IMR-90 (cell line): ENCODE measurements at regions not wholly inside any gene's neighbourhood (a gene's known extent, or its start where the extent isn't known, plus 50 kb on each side); places are given as distances from the start of the nearest gene placed in this dataset.

Experiments
- ATAC-seq: fragments of 200-7000 bp; cut with Tn5 transposase; 2 replicates; pipeline ENCODE4 v1.9.1; 2020; ENCODE audit warnings: low read depth, mild to moderate bottlenecking, moderate library complexity
- BruUV-seq: library from RNA; stranded (reverse); fragments of 400-500 nt; replicated peaks from 2 replicates; lab custom pipeline; 2021; lab: Mats Ljungman, UMichigan
- CTCF ChIA-PET: fragments of 300-600 bp; formaldehyde crosslinking; extraction: SDS; loops from one replicate; lab custom pipeline; 2021; ENCODE audit warnings: antibody characterized with exemption; lab: Yijun Ruan, JAX
- POLR2A ChIA-PET: fragments of 300-600 bp; sonication (Branson Sonifier 250); formaldehyde crosslinking; loops from one replicate; lab custom pipeline; 2022; ENCODE audit warnings: antibody characterized with exemption; ENCODE audit not compliant: unreplicated experiment; lab: Charles Lee
- DNase-seq: peaks from one replicate; pipeline ENCODE4 v3.0.0; 2013
- H2AFZ ChIP-seq: replicated peaks from 2 replicates; pipeline ENCODE3; 2013; ENCODE audit warnings: low read length, mild to moderate bottlenecking; ENCODE audit not compliant: poor library complexity
- H2AK5ac ChIP-seq: 2 replicates; pipeline ENCODE4 v1.6.1; 2013; ENCODE audit warnings: low read depth, low read length, inconsistent platforms
- H2AK9ac ChIP-seq: replicated peaks from 2 replicates; pipeline ENCODE3; 2013; ENCODE audit warnings: mild to moderate bottlenecking, low read depth, low read length, moderate library complexity; ENCODE audit not compliant: poor library complexity
- H2BK120ac ChIP-seq: 2 replicates; pipeline ENCODE4 v1.6.1; 2013; ENCODE audit warnings: low read depth, low read length, inconsistent platforms
- H2BK15ac ChIP-seq: 3 replicates; pipeline ENCODE4 v1.6.1; 2013; ENCODE audit warnings: low read depth, low read length, inconsistent platforms
- H2BK20ac ChIP-seq: 2 replicates; pipeline ENCODE4 v1.6.1; 2013; ENCODE audit warnings: low read depth, mild to moderate bottlenecking, inconsistent platforms, low read length, moderate library complexity
- H2BK5ac ChIP-seq: 2 replicates; pipeline ENCODE4 v1.6.1; 2013; ENCODE audit warnings: mild to moderate bottlenecking, low read depth, low read length, inconsistent platforms; ENCODE audit not compliant: poor library complexity, severe bottlenecking
- H3K14ac ChIP-seq: replicated peaks from 2 replicates; pipeline ENCODE4 v1.6.1; 2013; ENCODE audit warnings: low read depth, low read length, inconsistent platforms
- H3K18ac ChIP-seq: 2 replicates; pipeline ENCODE4 v1.6.1; 2013; ENCODE audit warnings: low read depth, low read length, control low read depth
- H3K23ac ChIP-seq: 2 replicates; pipeline ENCODE4 v1.6.1; 2013; ENCODE audit warnings: low read depth, low read length, inconsistent platforms
- H3K27ac ChIP-seq: 2 replicates; pipeline ENCODE4 v1.5.1; 2013; ENCODE audit warnings: mild to moderate bottlenecking, control low read depth, low read length; ENCODE audit not compliant: insufficient read depth
- H3K27me3 ChIP-seq: 2 replicates; pipeline ENCODE4 v1.6.1; 2013; ENCODE audit warnings: low read length; ENCODE audit not compliant: control insufficient read depth, insufficient read depth
- H3K36me3 ChIP-seq: 2 replicates; pipeline ENCODE4 v1.6.1; 2013; ENCODE audit warnings: low read length, mixed read lengths; ENCODE audit not compliant: control insufficient read depth, insufficient read depth
- H3K4ac ChIP-seq: 2 replicates; pipeline ENCODE4 v1.6.1; 2013; ENCODE audit warnings: low read depth, low read length, inconsistent platforms
- H3K4me1 ChIP-seq: 2 replicates; pipeline ENCODE4 v1.6.1; 2013; ENCODE audit warnings: low read length, mixed read lengths; ENCODE audit not compliant: control insufficient read depth, insufficient read depth
- H3K4me2 ChIP-seq: 2 replicates; pipeline ENCODE4 v1.6.1; 2013; ENCODE audit warnings: low read depth, mild to moderate bottlenecking, control low read depth, low read length, moderate library complexity
- H3K4me3 ChIP-seq: 2 replicates; pipeline ENCODE4 v1.5.1; 2013; ENCODE audit warnings: low read depth, mild to moderate bottlenecking, control low read depth, low read length, moderate library complexity; ENCODE audit not compliant: insufficient read depth
- H3K56ac ChIP-seq: 2 replicates; pipeline ENCODE4 v1.6.1; 2013; ENCODE audit warnings: low read length, inconsistent platforms; ENCODE audit not compliant: insufficient read depth; ENCODE audit errors: extremely low read depth
- H3K79me1 ChIP-seq, 2 experiments: 2 replicates each; pipeline ENCODE4 v1.6.1; 2013; ENCODE audit warnings: low read length in 2 of 2, inconsistent platforms in 1 of 2, low read depth in 1 of 2
- H3K9ac ChIP-seq: 2 replicates; pipeline ENCODE4 v1.6.1; 2013; ENCODE audit warnings: low read depth, low read length, control low read depth
- H3K9me1 ChIP-seq: 2 replicates; pipeline ENCODE4 v1.6.1; 2013; ENCODE audit warnings: low read length, inconsistent platforms; ENCODE audit not compliant: insufficient read depth
- H3K9me3 ChIP-seq: 2 replicates; pipeline ENCODE4 v1.6.1; 2013; ENCODE audit warnings: low read length; ENCODE audit not compliant: control insufficient read depth, insufficient read depth
- H4K20me1 ChIP-seq: 2 replicates; pipeline ENCODE4 v1.6.1; 2013; ENCODE audit warnings: low read length, inconsistent platforms; ENCODE audit not compliant: insufficient read depth
- H4K5ac ChIP-seq: 2 replicates; pipeline ENCODE4 v1.6.1; 2013; ENCODE audit warnings: mild to moderate bottlenecking, low read depth, low read length, control low read depth
- H4K8ac ChIP-seq, 2 experiments: 2 replicates each; pipeline ENCODE4 v1.6.1; 2013; ENCODE audit warnings: low read depth in 2 of 2, low read length in 2 of 2, control low read depth in 1 of 2, inconsistent platforms in 1 of 2
- H4K91ac ChIP-seq: 2 replicates; pipeline ENCODE4 v1.6.1; 2013; ENCODE audit warnings: low read depth, low read length, inconsistent platforms; ENCODE audit not compliant: insufficient read depth
- BHLHE40 ChIP-seq: fragments of 150-350 bp; IDR thresholded peaks from 2 replicates; pipeline ENCODE4 v1.6.1; 2016; ENCODE audit warnings: mild to moderate bottlenecking, low read depth, low read length
- CHD1 ChIP-seq: IDR thresholded peaks from 2 replicates; pipeline ENCODE4 v1.6.1; 2012; ENCODE audit warnings: low read depth, low read length, improper control_type of control experiment
- FOS ChIP-seq: fragments of 150-350 bp; IDR thresholded peaks from 2 replicates; pipeline ENCODE4 v1.6.1; 2016; ENCODE audit warnings: low read depth, low read length
- MAFK ChIP-seq: IDR thresholded peaks from 2 replicates; pipeline ENCODE4 v1.6.1; 2012; ENCODE audit warnings: low read depth, low read length, improper control_type of control experiment
- MXI1 ChIP-seq: IDR thresholded peaks from 2 replicates; pipeline ENCODE4 v1.6.1; 2012; ENCODE audit warnings: low read depth, mild to moderate bottlenecking, low read length, moderate library complexity, borderline replicate concordance
- NFE2L2 ChIP-seq: fragments of 150-350 bp; IDR thresholded peaks from 2 replicates; pipeline ENCODE4 v1.6.1; 2016; ENCODE audit warnings: low read depth, mild to moderate bottlenecking, low read length
- POLR2A ChIP-seq: IDR thresholded peaks from 2 replicates; pipeline ENCODE4 v1.6.1; 2012; ENCODE audit warnings: mild to moderate bottlenecking, low read depth, low read length
- RAD21 ChIP-seq: IDR thresholded peaks from 2 replicates; pipeline ENCODE4 v1.6.1; 2012; ENCODE audit warnings: low read length, improper control_type of control experiment
- RCOR1 ChIP-seq: IDR thresholded peaks from 2 replicates; pipeline ENCODE4 v1.6.1; 2012; ENCODE audit warnings: mild to moderate bottlenecking, low read length, improper control_type of control experiment; ENCODE audit not compliant: insufficient replicate concordance
- RFX5 ChIP-seq: IDR thresholded peaks from 2 replicates; pipeline ENCODE4 v1.8.0; 2012; ENCODE audit warnings: low read depth, mild to moderate bottlenecking, low read length, moderate library complexity
- SMC3 ChIP-seq: fragments of 150-350 bp; IDR thresholded peaks from 2 replicates; pipeline ENCODE4 v1.6.1; 2016; ENCODE audit warnings: low read depth, mild to moderate bottlenecking, antibody characterized with exemption, low read length, moderate library complexity
- WGBS, 2 experiments: methylation state at CpG; one replicate each; pipeline versions ENCODE4 v1.1.5 to v1.1.7; 2013; ENCODE audit warnings: missing lambda C conversion rate in 2 of 2; ENCODE audit not compliant: insufficient read length in 1 of 2; ENCODE audit errors: extremely low coverage in 2 of 2; 5-methylcytosine and 5-hydroxymethylcytosine counted together
- dilution Hi-C: fragments of 300-500 bp; cut with HindIII; formaldehyde crosslinking; loops from one replicate; pipeline ENCODE4 v1.14.3; 2018; ENCODE audit warnings: low sequenced_read_pairs; ENCODE audit not compliant: unreplicated experiment
- in situ Hi-C: fragments of 300-500 bp; cut with MboI; formaldehyde crosslinking; loops from 3 replicates; pipeline ENCODE4 v1.14.3; 2019; ENCODE audit warnings: low sequenced_read_pairs, inconsistent platforms, mixed read lengths
- intact Hi-C: fragments of 100-400 bp; cut with micrococcal nuclease; formaldehyde crosslinking; loops from 2 replicates; pipeline ENCODE4 v1.10.0; 2022
- TF ChIP-seq, protein P1 (sequence below): fragments of 150-350 bp; IDR thresholded peaks from 2 replicates; pipeline ENCODE4 v1.6.1; 2016; ENCODE audit warnings: low read depth, mild to moderate bottlenecking, low read length, moderate library complexity, borderline replicate concordance
- TF ChIP-seq, protein P2 (sequence below): fragments of 150-350 bp; IDR thresholded peaks from 2 replicates; pipeline ENCODE4 v1.6.1; 2017; ENCODE audit warnings: mild to moderate bottlenecking, antibody characterized with exemption, low read length, low read depth
- TF ChIP-seq, protein P3 (sequence below): conservative IDR thresholded peaks from 2 replicates; pipeline ENCODE4 v1.5.1; 2012; ENCODE audit warnings: mild to moderate bottlenecking, low read depth, low read length, improper control_type of control experiment

DNA sequence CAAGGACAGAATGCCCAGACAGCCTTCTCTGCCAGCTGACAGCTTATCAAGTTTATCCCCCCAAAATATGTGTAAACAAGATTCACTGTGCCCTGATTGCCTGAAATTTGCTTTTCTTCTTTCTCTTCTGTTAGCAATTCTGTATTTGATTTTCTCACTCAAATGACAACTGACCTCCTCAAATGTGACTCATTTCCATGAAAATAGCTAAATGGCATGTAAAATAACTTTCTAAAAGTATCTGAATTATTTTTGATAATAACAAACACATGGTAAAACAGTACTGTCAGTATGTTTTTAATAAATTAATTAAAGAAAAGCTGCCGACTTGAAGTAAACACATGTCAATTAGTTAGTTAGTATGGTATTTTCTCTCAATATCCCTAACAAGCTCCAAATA, 202.3 kb upstream of the STAC start:
- H3K9me3 ChIP-seq = peaks cover 10% of the 10 kb centered on the region; the same call in 1 of the 2 replicates
- dilution Hi-C loops = no loop called here
- no peak overlapping the region for H3K9ac ChIP-seq
- ChIA-PET CTCF (no interaction called here), POLR2A (no interaction called here)
- H3K79me1 ChIP-seq = no peaks in the 10 kb centered on the region
- H4K20me1 ChIP-seq = no peaks in the 10 kb centered on the region
- no peak overlapping the region for H2AK9ac ChIP-seq
- BruUV-seq = no TSS peak
- no peak overlapping the region for H2BK15ac ChIP-seq
- no peak overlapping the region for H3K4me2 ChIP-seq
- H2AK5ac ChIP-seq = no peak overlapping the region
- no peaks in the 10 kb centered on the region for H3K4me1 ChIP-seq
- ATAC-seq (no peak), DNase-seq (no peak)
- no peak overlapping the region for H3K4ac ChIP-seq
- no peak overlapping the region for H4K8ac ChIP-seq
- H4K5ac ChIP-seq = no peak overlapping the region
- no peaks in the 10 kb centered on the region for H3K36me3 ChIP-seq
- no CpG with 5 or more reads among the region's 1 CpG for WGBS, 2 experiments
- H3K27me3 ChIP-seq = no peaks in the 10 kb centered on the region
- H3K14ac ChIP-seq = no peak overlapping the region
- no peak overlapping the region for H3K4me3 ChIP-seq
- H3K27ac ChIP-seq = no peak overlapping the region
- no peak overlapping the region for H3K56ac ChIP-seq
- H3K23ac ChIP-seq = no peak overlapping the region
- no peak overlapping the region for H3K18ac ChIP-seq
- no peak overlapping the region for H4K91ac ChIP-seq
- H2BK5ac ChIP-seq = no peak overlapping the region
- TF ChIP-seq RCOR1 (no peak), CHD1 (no peak), MXI1 (no peak), NFE2L2 (no peak), BHLHE40 (no peak), SMC3 (no peak), RAD21 (no peak), FOS (no peak), MAFK (no peak), POLR2A (no peak), RFX5 (no peak)
- TF ChIP-seq, protein P1, sequence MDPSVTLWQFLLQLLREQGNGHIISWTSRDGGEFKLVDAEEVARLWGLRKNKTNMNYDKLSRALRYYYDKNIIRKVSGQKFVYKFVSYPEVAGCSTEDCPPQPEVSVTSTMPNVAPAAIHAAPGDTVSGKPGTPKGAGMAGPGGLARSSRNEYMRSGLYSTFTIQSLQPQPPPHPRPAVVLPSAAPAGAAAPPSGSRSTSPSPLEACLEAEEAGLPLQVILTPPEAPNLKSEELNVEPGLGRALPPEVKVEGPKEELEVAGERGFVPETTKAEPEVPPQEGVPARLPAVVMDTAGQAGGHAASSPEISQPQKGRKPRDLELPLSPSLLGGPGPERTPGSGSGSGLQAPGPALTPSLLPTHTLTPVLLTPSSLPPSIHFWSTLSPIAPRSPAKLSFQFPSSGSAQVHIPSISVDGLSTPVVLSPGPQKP = no peak
- TF ChIP-seq, protein P2, sequence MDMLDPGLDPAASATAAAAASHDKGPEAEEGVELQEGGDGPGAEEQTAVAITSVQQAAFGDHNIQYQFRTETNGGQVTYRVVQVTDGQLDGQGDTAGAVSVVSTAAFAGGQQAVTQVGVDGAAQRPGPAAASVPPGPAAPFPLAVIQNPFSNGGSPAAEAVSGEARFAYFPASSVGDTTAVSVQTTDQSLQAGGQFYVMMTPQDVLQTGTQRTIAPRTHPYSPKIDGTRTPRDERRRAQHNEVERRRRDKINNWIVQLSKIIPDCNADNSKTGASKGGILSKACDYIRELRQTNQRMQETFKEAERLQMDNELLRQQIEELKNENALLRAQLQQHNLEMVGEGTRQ = no peak
- TF ChIP-seq, protein P3, sequence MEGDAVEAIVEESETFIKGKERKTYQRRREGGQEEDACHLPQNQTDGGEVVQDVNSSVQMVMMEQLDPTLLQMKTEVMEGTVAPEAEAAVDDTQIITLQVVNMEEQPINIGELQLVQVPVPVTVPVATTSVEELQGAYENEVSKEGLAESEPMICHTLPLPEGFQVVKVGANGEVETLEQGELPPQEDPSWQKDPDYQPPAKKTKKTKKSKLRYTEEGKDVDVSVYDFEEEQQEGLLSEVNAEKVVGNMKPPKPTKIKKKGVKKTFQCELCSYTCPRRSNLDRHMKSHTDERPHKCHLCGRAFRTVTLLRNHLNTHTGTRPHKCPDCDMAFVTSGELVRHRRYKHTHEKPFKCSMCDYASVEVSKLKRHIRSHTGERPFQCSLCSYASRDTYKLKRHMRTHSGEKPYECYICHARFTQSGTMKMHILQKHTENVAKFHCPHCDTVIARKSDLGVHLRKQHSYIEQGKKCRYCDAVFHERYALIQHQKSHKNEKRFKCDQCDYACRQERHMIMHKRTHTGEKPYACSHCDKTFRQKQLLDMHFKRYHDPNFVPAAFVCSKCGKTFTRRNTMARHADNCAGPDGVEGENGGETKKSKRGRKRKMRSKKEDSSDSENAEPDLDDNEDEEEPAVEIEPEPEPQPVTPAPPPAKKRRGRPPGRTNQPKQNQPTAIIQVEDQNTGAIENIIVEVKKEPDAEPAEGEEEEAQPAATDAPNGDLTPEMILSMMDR = no peak
- no peak overlapping the region for H2BK20ac ChIP-seq
- no peak overlapping the region for H2AFZ ChIP-seq
- intact Hi-C loops = no loop called here
- H2BK120ac ChIP-seq = no peak overlapping the region
- H3K9me1 ChIP-seq = no peaks in the 10 kb centered on the region
- in situ Hi-C loops = no loop called here
